Smooth muscle cell (in vitro differentiated cells): ENCODE measurements at regions not wholly inside any gene's neighbourhood (a gene's known extent, or its start where the extent isn't known, plus 50 kb on each side); places are given as distances from the start of the nearest gene placed in this dataset.

Experiments used
- DNase-seq: peaks from one replicate; lab custom pipeline; 2025; ENCODE audit not compliant: unreplicated experiment; lab: John Stamatoyannopoulos, UW
- H2AFZ ChIP-seq: fragments of 200-600 bp; sonication (generic); 2 replicates; pipeline ENCODE4 v1.6.0; 2016; ENCODE audit warnings: antibody characterized with exemption, low read depth, mild to moderate bottlenecking
- H3F3A ChIP-seq: fragments of 200-600 bp; sonication (generic); 2 replicates; pipeline ENCODE4 v1.6.0; 2017; ENCODE audit warnings: antibody characterized with exemption, low read depth
- H3K27ac ChIP-seq: fragments of 200-600 bp; sonication (generic); 2 replicates; pipeline ENCODE4 v1.5.1; 2016; ENCODE audit warnings: low read depth, mild to moderate bottlenecking
- H3K27me3 ChIP-seq: fragments of 200-600 bp; sonication (generic); 2 replicates; pipeline ENCODE4 v1.6.1; 2016; ENCODE audit warnings: low read depth, mild to moderate bottlenecking
- H3K36me3 ChIP-seq: fragments of 200-600 bp; sonication (generic); 2 replicates; pipeline ENCODE4 v1.5.1; 2016; ENCODE audit warnings: low read depth
- H3K4me1 ChIP-seq: fragments of 200-600 bp; sonication (generic); 2 replicates; pipeline ENCODE4 v1.5.1; 2016; ENCODE audit warnings: low read depth
- H3K4me2 ChIP-seq: fragments of 200-600 bp; sonication (generic); 2 replicates; pipeline ENCODE4 v1.6.0; 2016; ENCODE audit warnings: mild to moderate bottlenecking
- H3K4me3 ChIP-seq: fragments of 200-600 bp; sonication (generic); 2 replicates; pipeline ENCODE4 v1.5.1; 2016; ENCODE audit warnings: mild to moderate bottlenecking
- H3K79me2 ChIP-seq: fragments of 200-600 bp; sonication (generic); 2 replicates; pipeline ENCODE4 v1.6.0; 2016; ENCODE audit warnings: low read depth, mild to moderate bottlenecking
- H3K9ac ChIP-seq: fragments of 200-600 bp; sonication (generic); 2 replicates; pipeline ENCODE4 v1.6.0; 2016; ENCODE audit warnings: low read depth
- H3K9me3 ChIP-seq: fragments of 200-600 bp; sonication (generic); replicated peaks from 2 replicates; pipeline ENCODE4 v1.5.1; 2016; ENCODE audit warnings: low read depth
- H4K20me1 ChIP-seq: fragments of 200-600 bp; sonication (generic); 2 replicates; pipeline ENCODE4 v1.6.0; 2016; ENCODE audit warnings: low read depth
- WGBS: methylation state at CpG from one replicate; pipeline ENCODE4 v1.1.7; 2016; ENCODE audit warnings: low lambda C conversion rate; 5-methylcytosine and 5-hydroxymethylcytosine counted together
- TF ChIP-seq, protein P1 (sequence below): fragments of 200-600 bp; sonication (generic); IDR thresholded peaks from 2 replicates; pipeline ENCODE4 v1.5.1; 2017; ENCODE audit warnings: borderline replicate concordance, mild to moderate bottlenecking, antibody characterized with exemption; ENCODE audit not compliant: insufficient read depth, poor library complexity, severe bottlenecking

DNA sequence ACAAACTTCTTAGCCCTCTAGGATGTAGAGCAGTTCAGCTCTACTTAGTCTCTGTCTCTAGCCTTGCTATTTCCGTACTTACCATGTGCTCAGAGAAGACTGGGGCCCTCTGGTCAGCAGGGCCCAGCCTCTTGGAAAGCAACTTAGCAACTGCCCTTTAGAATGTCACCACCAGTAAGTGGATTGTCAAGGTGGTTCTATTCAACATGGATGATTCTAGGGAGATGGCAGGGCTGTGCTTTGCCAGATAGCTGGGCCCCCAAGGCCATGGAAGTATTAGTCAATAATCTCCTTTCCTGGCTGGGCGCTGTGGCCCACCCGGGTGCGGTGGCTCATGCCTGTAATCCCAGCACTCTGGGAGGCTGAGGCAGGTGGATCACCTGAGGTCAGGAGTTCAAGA, 177.6 kb upstream of the MVB12B start:
- Histone ChIP-seq H4K20me1 (no peaks in the 10 kb centered on the region), H3K4me3 (no peak overlapping the region), H3K27me3 (peaks cover 37% of the 10 kb centered on the region), H3K36me3 (no peaks in the 10 kb centered on the region), H3K4me1 (no peaks in the 10 kb centered on the region), H3K9ac (no peak overlapping the region), H3F3A (no peaks in the 10 kb centered on the region), H2AFZ (no peak overlapping the region), H3K4me2 (no peak overlapping the region), H3K79me2 (no peaks in the 10 kb centered on the region), H3K27ac (no peak overlapping the region), H3K9me3 (no peaks in the 10 kb centered on the region)
- no peak for DNase-seq
- 91% methylated on average over 4 of the region's 4 CpGs for WGBS
- TF ChIP-seq, protein P1, sequence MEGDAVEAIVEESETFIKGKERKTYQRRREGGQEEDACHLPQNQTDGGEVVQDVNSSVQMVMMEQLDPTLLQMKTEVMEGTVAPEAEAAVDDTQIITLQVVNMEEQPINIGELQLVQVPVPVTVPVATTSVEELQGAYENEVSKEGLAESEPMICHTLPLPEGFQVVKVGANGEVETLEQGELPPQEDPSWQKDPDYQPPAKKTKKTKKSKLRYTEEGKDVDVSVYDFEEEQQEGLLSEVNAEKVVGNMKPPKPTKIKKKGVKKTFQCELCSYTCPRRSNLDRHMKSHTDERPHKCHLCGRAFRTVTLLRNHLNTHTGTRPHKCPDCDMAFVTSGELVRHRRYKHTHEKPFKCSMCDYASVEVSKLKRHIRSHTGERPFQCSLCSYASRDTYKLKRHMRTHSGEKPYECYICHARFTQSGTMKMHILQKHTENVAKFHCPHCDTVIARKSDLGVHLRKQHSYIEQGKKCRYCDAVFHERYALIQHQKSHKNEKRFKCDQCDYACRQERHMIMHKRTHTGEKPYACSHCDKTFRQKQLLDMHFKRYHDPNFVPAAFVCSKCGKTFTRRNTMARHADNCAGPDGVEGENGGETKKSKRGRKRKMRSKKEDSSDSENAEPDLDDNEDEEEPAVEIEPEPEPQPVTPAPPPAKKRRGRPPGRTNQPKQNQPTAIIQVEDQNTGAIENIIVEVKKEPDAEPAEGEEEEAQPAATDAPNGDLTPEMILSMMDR: no peak

DNA sequence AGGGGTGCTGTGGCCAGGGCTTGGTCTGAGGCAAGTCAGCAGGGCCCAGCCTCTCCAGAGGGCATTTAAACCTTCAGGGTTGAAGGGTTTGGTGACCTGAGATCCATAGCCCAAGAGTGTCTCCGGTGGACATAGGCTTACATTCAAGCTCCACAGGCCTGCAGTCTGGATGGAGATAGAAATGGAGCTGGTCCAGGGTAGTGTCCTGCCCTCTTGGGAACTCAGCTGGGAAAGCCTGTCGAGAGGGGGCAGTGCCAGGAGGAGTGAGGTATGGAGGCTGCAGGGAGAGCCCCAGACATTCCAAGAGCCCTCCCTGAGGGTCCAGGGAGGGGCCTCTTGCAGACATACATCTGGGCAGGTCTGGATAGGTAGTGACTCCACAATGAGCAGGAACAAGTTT, 177.0 kb upstream of the MVB12B start:
- Histone ChIP-seq H3K4me1 (no peaks in the 10 kb centered on the region), H2AFZ (no peak overlapping the region), H3K36me3 (no peaks in the 10 kb centered on the region), H3K27ac (no peak overlapping the region), H3K27me3 (peaks cover 32% of the 10 kb centered on the region), H4K20me1 (no peaks in the 10 kb centered on the region), H3K79me2 (no peaks in the 10 kb centered on the region), H3K9me3 (no peaks in the 10 kb centered on the region), H3K4me2 (no peak overlapping the region), H3K9ac (no peak overlapping the region), H3K4me3 (no peak overlapping the region), H3F3A (no peaks in the 10 kb centered on the region)
- WGBS: 77% methylated on average over 2 of the region's 2 CpGs
- no peak for DNase-seq
- TF ChIP-seq, protein P1: no peak

DNA sequence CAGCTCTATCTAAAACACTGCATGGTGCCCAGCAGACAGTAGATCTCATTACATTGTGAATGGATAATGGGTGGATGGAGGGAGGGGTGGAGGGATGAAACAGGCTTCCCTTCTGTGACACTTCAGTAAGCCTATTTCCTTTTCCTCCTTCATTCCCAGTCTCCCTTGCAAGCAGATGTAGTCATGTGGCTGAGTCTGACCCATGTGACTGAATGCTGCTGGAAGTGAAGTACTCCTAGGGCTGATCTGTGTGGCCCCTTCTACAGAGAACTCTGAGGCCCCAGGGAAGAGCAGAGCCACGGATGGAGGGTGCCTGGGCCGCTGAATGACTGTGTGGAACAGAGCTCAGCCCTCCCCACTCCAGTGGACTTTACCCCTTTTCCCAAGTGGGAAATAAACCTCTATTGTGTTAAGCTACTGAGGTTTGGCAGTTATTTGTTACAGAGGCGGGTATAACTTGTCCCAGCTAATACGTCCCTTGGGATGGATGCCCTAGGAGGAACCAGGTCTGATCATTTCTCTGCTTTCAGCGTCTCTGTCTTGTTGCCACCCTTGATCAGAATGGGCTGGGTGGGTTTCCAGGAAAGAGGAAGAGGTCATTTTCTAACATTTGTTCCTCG, 176.1 kb upstream of the MVB12B start:
- TF ChIP-seq, protein P1: no peak
- Histone ChIP-seq H3K79me2 (no peaks in the 10 kb centered on the region), H3K27ac (no peak overlapping the region), H2AFZ (no peak overlapping the region), H3F3A (no peaks in the 10 kb centered on the region), H3K27me3 (peaks cover 26% of the 10 kb centered on the region), H3K9ac (no peak overlapping the region), H3K9me3 (no peaks in the 10 kb centered on the region), H4K20me1 (no peaks in the 10 kb centered on the region), H3K4me1 (no peaks in the 10 kb centered on the region), H3K4me3 (no peak overlapping the region), H3K4me2 (no peak overlapping the region), H3K36me3 (no peaks in the 10 kb centered on the region)
- DNase-seq: no peak
- 77% methylated on average over 6 of the region's 6 CpGs for WGBS

DNA sequence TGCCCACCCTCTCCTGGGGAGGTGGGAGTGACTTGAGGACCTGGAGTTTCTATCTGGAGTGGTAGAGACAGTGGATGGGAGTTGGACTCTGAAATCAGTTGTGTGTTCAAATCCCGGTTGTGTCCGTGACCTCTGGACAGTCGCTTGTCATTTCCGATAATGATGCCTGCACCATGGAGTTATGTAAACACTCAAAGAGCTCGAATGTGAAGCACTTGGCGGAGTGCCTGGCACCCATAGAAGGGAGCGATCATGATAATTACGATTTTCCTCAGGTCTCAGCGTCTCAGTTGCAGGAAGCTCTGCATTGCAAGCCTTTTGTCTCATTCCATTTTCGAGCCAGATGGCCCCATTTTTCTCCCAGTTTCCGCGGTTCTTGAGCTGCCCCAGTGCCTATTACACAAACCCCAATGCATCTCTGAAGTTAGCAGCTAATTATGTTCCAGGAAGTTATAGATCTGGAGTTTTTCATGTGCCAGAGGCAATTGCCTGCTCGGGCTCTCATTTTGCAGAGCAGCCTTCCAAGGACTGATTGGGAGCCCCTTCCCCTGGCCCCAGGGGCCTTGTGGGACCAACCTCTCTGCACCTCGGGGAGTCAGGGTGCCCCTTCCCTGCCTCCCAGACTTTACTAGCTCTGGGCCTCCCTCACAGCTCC, 175.5 kb upstream of the MVB12B start:
- Histone ChIP-seq H3F3A (no peaks in the 10 kb centered on the region), H3K9ac (no peak overlapping the region), H3K4me2 (no peak overlapping the region), H4K20me1 (no peaks in the 10 kb centered on the region), H2AFZ (no peak overlapping the region), H3K4me1 (no peaks in the 10 kb centered on the region), H3K4me3 (no peak overlapping the region), H3K79me2 (no peaks in the 10 kb centered on the region), H3K27ac (no peak overlapping the region), H3K27me3 (peaks cover 21% of the 10 kb centered on the region), H3K36me3 (no peaks in the 10 kb centered on the region), H3K9me3 (no peaks in the 10 kb centered on the region)
- TF ChIP-seq, protein P1: no peak
- 74% methylated on average over 14 of the region's 14 CpGs for WGBS
- no peak for DNase-seq
